SK-N-SH (cell line): ENCODE measurements at regions not wholly inside any gene's neighbourhood (a gene's known extent, or its start where the extent isn't known, plus 50 kb on each side); places are given as distances from the start of the nearest gene placed in this dataset.

ENCODE experiments used
- CHD2 ChIP-seq: fragments of 150-350 bp; IDR thresholded peaks from 2 replicates; pipeline ENCODE4 v1.6.1; 2018; ENCODE audit warnings: low read length; ENCODE audit not compliant: partially characterized antibody
- EZH2phosphoT487 ChIP-seq: fragments of 200-600 bp; sonication (generic); IDR thresholded peaks from 2 replicates; pipeline ENCODE4 v1.6.1; 2017; ENCODE audit warnings: low read depth, mixed run types, mild to moderate bottlenecking, antibody characterized with exemption, moderate library complexity, borderline replicate concordance
- GATA2 ChIP-seq: sonication (generic); formaldehyde crosslinking; IDR thresholded peaks from 2 replicates; pipeline ENCODE4 v1.5.0; 2020; ENCODE audit warnings: mild to moderate bottlenecking, missing genetic modification reagents
- JUND ChIP-seq: IDR thresholded peaks from 2 replicates; pipeline ENCODE4 v1.4.0; 2012
- MXI1 ChIP-seq: IDR thresholded peaks from 2 replicates; pipeline ENCODE4 v1.6.1; 2012; ENCODE audit warnings: mild to moderate bottlenecking, low read depth, low read length, improper control_type of control experiment
- TCF12 ChIP-seq: IDR thresholded peaks from 2 replicates; pipeline ENCODE4 v1.4.0; 2012
- TF ChIP-seq, protein P1 (sequence below): fragments of 200-600 bp; sonication (generic); IDR thresholded peaks from 2 replicates; pipeline ENCODE4 v1.6.1; 2017; ENCODE audit warnings: antibody characterized with exemption, mild to moderate bottlenecking, moderate library complexity
- TF ChIP-seq, protein P2 (sequence below): IDR thresholded peaks from 2 replicates; pipeline ENCODE4 v1.4.0; 2012; ENCODE audit warnings: low read depth
- TF ChIP-seq, protein P3 (sequence below): IDR thresholded peaks from 2 replicates; pipeline ENCODE4 v1.4.0; 2012; ENCODE audit warnings: low read depth, borderline replicate concordance
- TF ChIP-seq, protein P4 (sequence below): IDR thresholded peaks from 2 replicates; pipeline ENCODE4 v1.6.1; 2012; ENCODE audit warnings: mild to moderate bottlenecking, low read depth, low read length, moderate library complexity

DNA sequence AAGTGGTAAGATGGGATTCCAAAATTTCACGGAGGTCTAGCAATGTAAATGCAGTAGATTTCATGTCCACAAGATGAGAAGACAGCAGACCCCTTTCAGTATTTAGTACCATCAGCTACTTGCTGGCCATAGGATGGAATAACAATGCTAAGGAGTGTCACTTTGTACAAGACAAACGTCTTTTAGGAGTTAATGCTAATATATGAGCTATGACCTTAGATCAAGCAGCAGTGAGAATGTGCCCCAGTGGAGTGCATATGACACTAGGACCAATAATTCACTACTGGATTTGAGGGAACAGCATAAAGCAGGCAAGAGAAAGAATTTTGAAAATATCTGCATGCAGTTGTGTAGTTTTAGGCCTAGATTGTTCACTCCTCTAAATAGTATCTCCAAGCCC lies 182.8 kb upstream of the ZNF804B start:
- TF ChIP-seq, protein P1, sequence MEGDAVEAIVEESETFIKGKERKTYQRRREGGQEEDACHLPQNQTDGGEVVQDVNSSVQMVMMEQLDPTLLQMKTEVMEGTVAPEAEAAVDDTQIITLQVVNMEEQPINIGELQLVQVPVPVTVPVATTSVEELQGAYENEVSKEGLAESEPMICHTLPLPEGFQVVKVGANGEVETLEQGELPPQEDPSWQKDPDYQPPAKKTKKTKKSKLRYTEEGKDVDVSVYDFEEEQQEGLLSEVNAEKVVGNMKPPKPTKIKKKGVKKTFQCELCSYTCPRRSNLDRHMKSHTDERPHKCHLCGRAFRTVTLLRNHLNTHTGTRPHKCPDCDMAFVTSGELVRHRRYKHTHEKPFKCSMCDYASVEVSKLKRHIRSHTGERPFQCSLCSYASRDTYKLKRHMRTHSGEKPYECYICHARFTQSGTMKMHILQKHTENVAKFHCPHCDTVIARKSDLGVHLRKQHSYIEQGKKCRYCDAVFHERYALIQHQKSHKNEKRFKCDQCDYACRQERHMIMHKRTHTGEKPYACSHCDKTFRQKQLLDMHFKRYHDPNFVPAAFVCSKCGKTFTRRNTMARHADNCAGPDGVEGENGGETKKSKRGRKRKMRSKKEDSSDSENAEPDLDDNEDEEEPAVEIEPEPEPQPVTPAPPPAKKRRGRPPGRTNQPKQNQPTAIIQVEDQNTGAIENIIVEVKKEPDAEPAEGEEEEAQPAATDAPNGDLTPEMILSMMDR = no peak
- TF ChIP-seq JUND (no peak), EZH2phosphoT487 (no peak), CHD2 (no peak), MXI1 (no peak), GATA2 (no peak), TCF12 (no peak)
- TF ChIP-seq, protein P2, sequence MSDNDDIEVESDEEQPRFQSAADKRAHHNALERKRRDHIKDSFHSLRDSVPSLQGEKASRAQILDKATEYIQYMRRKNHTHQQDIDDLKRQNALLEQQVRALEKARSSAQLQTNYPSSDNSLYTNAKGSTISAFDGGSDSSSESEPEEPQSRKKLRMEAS = no peak
- TF ChIP-seq, protein P3, sequence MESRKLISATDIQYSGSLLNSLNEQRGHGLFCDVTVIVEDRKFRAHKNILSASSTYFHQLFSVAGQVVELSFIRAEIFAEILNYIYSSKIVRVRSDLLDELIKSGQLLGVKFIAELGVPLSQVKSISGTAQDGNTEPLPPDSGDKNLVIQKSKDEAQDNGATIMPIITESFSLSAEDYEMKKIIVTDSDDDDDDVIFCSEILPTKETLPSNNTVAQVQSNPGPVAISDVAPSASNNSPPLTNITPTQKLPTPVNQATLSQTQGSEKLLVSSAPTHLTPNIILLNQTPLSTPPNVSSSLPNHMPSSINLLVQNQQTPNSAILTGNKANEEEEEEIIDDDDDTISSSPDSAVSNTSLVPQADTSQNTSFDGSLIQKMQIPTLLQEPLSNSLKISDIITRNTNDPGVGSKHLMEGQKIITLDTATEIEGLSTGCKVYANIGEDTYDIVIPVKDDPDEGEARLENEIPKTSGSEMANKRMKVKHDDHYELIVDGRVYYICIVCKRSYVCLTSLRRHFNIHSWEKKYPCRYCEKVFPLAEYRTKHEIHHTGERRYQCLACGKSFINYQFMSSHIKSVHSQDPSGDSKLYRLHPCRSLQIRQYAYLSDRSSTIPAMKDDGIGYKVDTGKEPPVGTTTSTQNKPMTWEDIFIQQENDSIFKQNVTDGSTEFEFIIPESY = no peak
- TF ChIP-seq, protein P4, sequence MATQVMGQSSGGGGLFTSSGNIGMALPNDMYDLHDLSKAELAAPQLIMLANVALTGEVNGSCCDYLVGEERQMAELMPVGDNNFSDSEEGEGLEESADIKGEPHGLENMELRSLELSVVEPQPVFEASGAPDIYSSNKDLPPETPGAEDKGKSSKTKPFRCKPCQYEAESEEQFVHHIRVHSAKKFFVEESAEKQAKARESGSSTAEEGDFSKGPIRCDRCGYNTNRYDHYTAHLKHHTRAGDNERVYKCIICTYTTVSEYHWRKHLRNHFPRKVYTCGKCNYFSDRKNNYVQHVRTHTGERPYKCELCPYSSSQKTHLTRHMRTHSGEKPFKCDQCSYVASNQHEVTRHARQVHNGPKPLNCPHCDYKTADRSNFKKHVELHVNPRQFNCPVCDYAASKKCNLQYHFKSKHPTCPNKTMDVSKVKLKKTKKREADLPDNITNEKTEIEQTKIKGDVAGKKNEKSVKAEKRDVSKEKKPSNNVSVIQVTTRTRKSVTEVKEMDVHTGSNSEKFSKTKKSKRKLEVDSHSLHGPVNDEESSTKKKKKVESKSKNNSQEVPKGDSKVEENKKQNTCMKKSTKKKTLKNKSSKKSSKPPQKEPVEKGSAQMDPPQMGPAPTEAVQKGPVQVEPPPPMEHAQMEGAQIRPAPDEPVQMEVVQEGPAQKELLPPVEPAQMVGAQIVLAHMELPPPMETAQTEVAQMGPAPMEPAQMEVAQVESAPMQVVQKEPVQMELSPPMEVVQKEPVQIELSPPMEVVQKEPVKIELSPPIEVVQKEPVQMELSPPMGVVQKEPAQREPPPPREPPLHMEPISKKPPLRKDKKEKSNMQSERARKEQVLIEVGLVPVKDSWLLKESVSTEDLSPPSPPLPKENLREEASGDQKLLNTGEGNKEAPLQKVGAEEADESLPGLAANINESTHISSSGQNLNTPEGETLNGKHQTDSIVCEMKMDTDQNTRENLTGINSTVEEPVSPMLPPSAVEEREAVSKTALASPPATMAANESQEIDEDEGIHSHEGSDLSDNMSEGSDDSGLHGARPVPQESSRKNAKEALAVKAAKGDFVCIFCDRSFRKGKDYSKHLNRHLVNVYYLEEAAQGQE = no peak
